HG02885 (cell line): ENCODE measurements at regions not wholly inside any gene's neighbourhood (a gene's known extent, or its start where the extent isn't known, plus 50 kb on each side); places are given as distances from the start of the nearest gene placed in this dataset.
A peak's percentile ranks its signal among the peaks of the same experiment; 100 is the strongest.

Experiments used
- ATAC-seq: cut with Tn5 transposase; IDR thresholded peaks from one replicate; pipeline ENCODE4 v1.9.1; 2021; ENCODE audit warnings: mild to moderate bottlenecking; ENCODE audit not compliant: unreplicated experiment, poor library complexity

DNA sequence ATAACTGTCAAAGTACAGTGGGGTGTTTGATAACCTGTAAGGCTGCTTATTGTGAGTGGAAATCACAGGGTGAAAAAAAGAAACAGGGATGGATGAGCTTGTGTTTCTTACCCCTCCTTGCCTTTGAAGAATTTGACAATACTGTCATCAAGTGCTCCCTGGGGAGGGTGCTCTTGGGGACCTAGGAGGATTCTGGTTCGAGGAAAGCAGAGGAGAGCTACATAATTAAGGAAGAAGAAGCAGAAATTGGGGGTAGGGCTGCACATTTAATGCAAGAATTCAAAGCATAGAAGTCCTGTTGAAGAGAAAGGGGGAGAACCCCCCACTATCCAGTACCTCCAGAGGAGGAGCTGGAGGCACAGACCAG, 208.1 kb upstream of the PHYHIPL start:
- no peak for ATAC-seq

- no peak for ATAC-seq
These were observed 206.9 kb upstream of the PHYHIPL start for GRCh38 chr10:58969576-58969975.

GRCh38 chr10:58970160-58970915, 206.1 kb upstream of the PHYHIPL start:
- ATAC-seq: no peak

DNA sequence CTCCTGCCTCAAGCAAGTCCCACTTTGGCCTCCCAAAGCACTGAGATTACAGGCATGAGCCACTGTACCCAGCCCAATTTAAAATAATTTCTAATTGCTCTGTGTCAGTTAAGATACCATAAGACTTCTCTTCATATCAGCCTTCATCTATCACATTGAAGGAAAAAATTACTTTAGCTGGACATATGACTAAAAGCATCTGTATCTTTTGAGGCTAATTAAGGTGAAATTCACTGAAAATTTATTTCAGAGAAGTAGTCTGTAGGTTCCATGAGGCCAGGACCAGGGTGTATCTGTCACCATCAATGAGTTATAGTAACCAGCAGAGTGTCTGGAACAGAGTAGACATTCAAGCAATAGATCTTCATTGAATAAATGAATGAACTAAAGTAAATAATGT, 205.2 kb upstream of the PHYHIPL start:
- no peak for ATAC-seq

GRCh38 chr10:58971796-58972491, 204.5 kb upstream of the PHYHIPL start:
- ATAC-seq: no peak

GRCh38 chr10:58972576-58973234, 203.7 kb upstream of the PHYHIPL start:
- ATAC-seq: no peak

DNA sequence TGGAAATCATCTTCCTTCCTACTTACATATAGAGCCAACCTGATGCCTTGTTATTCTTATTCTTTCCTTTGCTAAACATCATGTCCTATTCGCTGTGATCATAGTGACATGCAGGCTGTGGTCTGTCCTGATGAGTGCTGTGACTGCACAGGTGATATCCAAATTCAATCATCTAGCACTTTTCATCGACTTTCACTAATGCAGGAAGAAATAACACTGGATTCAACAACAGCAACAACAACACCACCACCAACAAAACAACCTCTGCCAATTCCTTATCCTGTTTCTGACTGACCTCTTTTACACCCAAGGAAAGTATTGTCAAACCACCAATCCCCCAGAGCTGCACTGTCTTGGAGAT, 203.2 kb upstream of the PHYHIPL start:
- ATAC-seq: no peak

DNA sequence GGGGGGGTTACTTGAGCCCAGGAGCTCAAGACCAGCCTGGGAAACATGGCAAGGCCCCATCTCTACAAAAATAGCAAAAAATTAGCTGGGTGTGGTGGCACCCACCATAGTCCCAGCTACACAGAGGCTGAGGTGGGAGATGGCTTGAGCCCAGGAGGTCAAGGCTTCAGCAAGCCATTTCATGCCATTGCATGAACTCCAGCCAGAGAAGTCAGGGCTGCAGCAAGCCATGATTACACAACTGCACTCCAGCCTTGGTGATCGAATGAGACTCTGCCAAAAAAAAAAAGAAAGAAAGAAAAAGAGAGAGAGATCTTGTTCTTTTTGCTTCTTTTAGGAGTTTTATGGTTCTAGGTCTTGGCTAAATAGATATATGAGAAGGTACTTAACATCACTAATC, 200.2 kb upstream of the PHYHIPL start:
- no peak for ATAC-seq

DNA sequence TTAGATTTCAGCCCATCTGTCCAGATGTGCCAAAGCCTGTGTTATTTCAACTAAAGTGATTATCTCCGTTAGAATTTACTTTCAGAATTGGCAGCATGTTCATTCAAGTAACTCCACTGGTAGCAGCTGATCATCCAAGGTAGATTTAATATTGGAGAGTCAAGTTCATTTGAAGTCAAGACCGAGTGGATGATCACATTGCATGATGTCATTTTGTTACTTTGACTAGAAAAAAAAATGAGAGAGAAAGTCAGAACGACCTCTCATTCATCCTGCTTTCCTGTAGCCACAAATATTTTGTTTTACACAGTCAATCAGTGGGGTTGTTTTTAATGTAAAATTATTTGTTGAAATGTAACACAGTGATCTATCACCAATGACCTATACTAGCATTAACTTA, 196.7 kb upstream of the PHYHIPL start:
- ATAC-seq: no peak

DNA sequence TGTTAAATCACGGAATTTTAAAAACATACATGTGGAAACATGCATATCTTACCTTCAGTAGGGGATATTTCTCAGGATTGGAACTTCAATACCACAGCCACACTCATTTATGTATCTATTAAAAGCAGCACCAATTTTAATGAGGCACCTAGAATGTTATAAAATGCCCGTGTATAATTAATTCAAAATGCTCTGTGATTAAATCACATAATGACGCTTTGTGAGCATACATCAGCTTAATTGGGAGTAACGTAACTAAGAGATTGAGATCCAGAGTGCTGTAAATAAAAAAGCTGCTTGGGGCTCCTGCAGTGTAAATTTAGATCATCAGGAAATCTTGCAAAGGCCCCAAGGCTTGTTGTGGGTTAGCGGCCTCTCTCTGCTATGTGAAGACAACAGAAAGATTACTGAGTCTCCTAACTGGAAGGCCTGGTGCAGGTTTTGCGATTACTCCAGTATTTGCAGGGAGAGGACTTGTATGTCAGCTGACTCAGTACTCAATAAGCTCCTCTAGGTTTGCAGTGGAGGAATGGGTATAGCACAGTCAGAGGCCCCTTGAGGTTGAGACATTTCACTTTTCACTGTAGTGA, 195.5 kb upstream of the PHYHIPL start:
- ATAC-seq: no peak

GRCh38 chr10:58981846-58982245, 194.6 kb upstream of the PHYHIPL start:
- ATAC-seq: no peak

DNA sequence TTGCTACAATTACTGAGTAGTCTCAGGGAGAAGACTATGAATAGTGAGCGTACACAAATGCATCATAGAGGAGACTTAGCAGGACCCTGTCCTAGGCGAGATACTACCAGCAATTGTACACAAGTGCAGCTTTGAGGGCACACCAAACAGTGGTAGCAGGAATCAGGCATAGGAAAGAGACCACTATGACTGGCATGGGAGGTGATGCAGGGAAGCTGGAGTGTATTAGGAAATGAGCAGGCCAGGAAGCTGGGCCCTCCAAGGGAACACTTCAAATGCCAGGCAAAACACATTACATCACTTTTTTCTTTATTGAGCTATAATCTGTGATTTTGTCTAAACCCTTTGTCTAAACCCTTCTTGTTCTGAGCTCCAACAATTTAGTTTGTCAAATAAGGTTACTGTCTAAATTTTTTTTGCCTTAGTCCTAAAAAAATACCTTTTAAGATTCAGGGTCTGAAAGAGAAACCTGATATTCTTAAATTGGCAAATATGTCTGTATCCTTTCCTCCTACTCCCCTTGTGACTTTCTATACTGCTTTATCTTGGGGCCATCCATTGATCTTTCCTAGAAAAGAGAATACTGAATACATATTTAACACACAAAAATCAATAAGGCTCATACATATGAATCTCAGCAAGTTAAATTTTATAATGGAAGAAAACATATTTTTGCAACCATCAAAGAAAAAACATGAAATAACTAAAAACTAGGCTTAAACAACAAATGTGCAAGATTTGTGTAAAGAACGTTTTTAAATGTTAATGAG, 193.8 kb upstream of the PHYHIPL start:
- ATAC-seq: no peak

DNA sequence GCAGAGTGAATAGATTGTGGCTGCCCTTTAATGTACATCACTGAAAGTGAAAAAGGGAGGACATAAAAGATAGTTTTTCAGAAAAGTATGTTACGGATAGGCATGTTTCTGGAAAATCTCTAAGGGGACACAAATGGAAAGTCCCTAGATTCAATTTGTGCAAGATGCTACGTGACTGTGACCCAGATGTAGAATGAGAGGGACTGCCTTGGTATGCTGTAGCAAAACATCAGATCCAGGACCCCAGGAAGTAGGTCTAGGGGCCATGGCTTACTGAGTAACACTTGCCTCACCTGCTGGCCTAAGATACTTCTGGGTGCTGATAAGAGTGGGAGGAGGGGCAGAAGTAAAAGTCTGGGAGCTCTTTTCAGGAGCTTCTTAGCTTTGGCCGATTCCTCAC, 191.2 kb upstream of the PHYHIPL start:
- no peak for ATAC-seq

DNA sequence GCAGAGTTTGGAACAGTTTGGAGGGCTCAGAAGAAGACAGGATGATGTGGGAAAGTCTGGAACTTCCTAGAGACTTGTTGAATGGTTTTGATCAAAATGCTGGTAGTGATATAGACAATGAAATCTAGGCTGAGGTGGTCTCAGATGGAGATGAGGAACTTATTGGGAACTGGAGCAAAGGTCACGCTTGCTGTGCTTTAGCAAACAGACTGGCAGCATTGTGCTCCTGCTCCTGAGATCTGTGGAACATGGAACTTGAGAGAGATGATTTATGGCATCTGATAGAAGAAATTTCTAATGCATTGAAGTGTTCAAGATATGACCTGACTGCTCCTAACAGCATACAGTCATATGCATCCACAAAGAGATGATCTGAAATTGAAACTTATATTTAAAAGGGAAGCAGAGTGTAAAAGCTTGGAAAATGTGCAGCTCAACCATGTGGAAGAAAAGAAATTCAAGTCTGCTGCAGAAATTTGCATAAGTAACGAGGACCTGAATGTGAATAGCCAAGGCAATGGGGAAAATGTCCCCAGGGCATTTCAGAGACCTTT, 186.9 kb upstream of the PHYHIPL start:
- ATAC-seq: no peak

- no peak for ATAC-seq
These were observed 185.8 kb upstream of the PHYHIPL start for GRCh38 chr10:58990693-58991092.

- ATAC-seq: no peak
These were observed 184.6 kb upstream of the PHYHIPL start for GRCh38 chr10:58991856-58992255.

DNA sequence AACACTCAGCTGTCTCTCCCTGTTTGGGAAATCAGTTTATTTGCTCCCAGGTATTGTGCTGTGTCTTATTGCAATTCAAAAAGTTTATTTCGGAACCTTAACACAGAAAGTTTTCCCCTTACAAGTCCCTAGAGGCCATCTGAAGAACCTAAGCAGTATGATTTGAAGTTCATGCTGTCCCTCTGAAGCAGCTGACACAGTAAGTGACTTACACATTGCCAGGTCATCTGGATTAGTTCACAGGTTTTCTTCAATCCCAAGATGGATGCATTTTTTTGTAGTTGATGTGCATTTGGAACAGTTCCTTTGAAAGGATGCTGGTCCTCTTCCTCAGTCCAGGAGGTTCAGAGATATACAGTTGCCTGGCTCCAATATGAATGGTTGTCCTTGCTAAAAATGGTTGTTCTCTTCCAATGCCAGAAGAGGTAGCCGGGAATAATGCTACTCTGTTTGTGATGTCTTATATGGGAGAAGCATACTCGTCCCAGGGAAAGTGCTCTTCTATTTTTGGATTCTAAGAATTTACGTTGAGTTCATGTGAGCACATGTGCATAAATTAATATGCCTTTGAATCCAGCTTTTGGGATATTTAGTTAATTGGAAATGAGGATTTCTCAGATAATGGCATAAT, 183.5 kb upstream of the PHYHIPL start:
- no peak for ATAC-seq

DNA sequence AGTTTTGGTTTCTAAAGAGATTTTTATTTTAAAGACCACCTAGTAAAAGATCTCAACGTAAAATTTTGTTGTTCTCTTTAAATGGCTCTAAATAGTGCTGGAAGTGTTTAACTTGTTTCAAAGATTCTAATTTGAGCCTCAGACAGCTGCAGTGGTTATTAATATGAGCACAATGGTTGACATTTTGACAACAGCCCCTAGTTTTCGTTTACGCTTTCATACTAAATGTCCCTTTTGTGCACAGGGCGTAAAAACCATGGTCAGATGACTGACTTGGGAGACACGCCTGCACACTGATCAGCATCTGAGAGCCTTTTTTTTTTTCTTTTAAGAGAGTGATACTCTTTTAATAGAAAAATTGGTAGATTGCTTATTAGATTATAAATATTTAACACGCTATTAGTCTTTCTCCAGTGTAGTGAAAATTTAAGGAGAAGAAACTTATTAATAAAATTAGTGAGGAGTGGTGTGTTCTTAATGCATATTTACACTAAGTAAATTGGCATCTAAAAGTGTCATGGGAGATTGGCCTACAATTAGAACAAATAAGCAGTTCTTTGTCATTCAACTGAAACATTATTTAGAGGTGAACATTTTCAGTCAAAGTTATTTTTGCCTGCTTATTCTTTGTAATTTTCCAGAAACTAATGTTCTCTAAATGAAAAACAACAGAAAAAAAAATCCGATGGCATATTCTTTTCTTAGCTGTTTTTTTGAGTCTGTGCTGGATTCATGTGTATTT, 182.8 kb upstream of the PHYHIPL start:
- peak; percentile 84 for ATAC-seq
